Activated CD4-positive, alpha-beta T cell treated with anti-CD3 and anti-CD28 coated beads, Interleukin-2, amount 50 U/mL, for 1 hour (primary cell): ENCODE measurements at regions not wholly inside any gene's neighbourhood (a gene's known extent, or its start where the extent isn't known, plus 50 kb on each side); places are given as distances from the start of the nearest gene placed in this dataset.

ENCODE experiments used
- DNase-seq: peaks from one replicate; pipeline ENCODE4 v3.0.0-alpha.2; 2020

- DNase-seq, result no peak
These were observed 88.4 kb upstream of the KCNA3 start for GRCh38 chr1:110763149-110763548.

GRCh38 chr1:110760321-110760720, 85.6 kb upstream of the KCNA3 start:
- DNase-seq, result no peak

DNA sequence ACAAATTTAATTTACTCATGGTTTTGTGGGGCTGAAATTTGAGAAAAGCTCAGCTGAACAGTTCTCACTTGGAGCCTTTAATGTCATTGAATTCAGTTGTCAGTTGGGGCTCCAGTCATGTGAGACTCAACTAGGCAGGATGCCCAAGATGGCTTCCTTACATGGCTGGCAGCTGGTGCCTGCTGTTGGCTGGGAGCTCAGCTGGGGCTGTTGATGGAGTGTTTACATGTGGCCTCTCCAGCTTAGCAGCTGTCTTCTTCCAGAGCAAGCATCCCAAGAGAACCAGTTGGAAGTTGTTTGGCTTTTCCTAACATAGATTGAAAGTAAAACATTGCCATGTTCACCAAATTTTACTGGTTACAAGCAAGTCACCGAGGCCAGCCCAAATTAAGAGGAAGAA, 81.8 kb upstream of the KCNA3 start:
- no peak for DNase-seq

DNA sequence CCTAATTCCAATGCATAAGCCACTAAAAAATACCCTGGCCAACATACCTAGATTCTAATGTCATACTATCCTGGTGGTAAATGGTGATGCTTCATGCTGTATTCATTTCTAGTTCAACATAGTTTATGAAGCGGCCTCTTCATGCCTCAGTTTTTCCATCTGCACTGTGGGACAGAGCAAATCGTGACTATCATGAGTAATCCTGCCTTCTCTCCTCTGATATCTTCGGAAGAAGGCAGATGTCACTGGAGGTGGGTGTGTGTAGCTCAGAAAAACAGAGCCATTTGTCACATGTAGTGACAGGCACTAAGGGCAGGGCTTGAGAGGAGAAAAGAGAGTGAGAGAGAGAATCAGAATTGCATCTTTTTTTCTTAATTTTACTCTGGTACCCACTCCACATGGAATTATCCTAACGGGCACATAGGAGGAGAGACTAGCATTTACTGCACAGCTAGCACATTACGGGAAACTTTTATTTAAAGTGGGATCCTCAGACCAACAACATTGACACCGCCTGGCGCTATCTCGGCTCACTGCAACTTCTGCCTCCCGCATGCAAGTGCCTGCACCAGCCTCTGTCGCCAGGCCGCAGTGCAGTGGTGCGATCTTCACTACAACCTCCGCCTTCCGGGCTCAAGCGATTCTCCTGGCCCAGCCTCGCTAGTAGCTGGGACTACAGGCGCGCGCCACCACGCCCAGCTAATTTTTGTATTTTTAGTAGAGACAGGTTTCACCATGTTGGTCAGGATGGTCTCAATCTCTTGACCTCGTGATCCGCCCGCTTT, 78.4 kb upstream of the KCNA3 start:
- no peak for DNase-seq

GRCh38 chr1:110750562-110750961, 75.8 kb upstream of the KCNA3 start:
- no peak for DNase-seq

DNA sequence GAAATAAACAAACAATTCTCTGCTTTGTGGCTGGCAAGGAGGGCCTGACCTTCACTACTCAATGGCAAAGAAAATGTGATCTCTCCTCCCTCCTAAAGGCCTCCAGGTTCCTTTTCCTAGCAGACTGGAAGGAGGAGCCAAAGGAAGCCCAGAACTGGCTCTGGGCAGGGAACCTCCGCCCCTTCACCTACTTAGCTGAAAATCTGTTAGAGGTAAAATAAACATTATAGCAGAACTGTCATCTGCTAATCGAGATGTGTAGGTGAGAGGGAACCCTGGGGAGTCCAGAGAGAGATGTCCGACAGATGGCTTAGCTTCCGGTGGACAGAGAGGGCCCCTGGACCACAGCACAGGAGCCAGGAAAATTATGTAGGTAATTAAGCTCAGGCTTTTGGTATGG, 75.2 kb upstream of the KCNA3 start:
- no peak for DNase-seq

DNA sequence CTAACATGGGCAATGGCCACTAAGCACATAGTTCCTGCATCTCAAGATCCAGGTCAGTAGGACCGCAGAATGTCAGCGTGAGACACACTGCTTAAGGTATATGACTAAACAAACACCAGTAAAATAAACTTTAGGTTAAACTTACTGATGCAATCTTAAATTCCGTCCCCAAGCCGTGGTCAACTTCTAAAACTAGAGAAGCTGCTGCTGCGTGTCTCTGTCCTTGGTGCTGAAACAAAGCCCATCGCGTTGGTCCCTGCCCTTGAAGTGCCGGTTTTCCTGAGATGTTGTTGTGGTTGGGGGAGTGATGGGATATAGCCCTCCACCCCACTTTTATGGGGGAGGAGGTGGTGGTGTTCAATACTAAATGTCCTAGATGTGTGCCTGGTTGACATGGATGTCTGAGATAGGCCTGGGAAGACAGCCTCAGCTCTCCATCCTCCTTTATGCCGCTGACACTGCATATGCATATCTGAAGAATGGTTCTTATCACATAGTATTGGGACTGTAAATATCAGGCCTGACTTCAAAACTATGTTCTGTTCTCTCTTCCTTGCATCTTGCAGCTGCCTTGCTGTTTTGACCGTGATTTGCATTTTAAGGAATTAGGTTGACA, 72.0 kb upstream of the KCNA3 start:
- DNase-seq, result peak; percentile 56

GRCh38 chr1:110743397-110743796, 68.7 kb upstream of the KCNA3 start:
- DNase-seq, result no peak

DNA sequence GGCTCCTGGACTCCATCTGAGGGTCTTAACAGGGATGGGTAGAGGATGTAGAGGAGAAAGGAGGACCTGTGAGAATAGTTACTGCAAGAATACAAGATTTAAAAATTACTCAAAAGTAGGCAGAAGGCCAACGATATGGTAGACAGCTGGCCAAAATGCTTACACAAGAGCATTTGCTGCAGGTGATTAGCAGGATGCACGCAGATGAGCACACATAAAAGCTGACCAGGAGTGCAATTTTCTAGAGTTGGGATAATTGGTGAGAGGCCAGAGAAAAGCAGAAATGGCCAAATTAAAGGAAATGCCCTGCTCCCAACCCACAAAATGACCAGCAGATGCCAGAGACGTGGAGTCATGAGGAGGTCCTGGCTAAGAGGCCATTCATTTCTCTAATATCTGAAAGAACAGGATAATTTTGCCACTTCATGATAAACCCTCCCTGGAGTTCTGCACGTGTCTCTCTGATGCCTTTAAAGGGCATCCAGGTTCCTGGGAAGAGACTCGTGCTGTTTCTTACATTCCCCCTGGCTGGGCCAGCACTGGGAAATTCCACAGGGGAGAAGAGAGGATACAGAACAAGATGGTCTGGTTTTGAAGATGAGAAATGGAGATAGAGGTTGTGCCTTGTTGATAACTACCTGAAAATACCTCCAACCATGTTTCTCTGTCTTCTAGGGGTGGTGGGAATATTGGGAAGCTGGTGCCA, 62.3 kb upstream of the KCNA3 start:
- DNase-seq, result no peak

- DNase-seq, result no peak
These were observed 59.5 kb upstream of the KCNA3 start for GRCh38 chr1:110734133-110734680.

DNA sequence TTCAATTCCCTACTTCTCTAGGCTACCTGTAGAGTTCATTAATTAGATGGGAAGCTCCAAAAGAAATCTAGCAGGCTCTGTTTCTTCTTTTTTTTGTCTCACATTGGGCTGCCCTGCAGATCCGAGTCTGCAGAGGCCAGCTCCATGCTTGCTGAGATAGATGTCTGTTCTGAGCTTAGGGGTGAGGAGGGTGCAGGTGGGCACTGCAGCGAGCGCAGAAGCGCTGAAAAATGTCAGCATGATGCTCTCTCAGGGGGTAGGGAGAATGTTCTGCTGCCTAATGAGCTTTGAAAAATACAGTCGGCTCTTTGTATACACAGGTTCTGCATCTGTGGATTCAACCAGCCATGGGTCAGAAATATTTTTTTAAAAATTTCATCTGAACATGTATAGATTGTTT, 56.8 kb upstream of the KCNA3 start:
- DNase-seq, result no peak

- no peak for DNase-seq
These were observed 53.8 kb upstream of the KCNA3 start for GRCh38 chr1:110728388-110729001.

DNA sequence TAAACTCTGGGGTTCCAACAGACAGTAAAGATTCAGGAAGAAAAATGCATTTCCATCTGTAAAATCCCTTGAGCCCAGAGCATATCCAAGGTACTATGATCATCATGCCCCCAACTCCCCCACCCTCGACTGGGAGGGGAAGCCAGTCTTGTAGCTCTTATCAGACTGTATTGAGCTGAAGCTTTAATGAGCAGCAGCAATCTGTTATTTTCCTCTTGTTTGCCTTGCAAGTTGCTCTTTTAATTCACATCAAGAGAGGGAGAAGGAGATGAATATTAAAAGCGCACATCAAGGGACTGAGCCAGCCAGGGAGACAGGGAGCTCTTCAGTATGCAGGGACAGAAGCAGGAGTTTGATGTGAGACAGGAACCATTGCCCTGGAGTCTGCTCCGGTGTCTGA, 52.5 kb upstream of the KCNA3 start:
- no peak for DNase-seq

GRCh38 chr1:110726755-110727154, 52.0 kb upstream of the KCNA3 start:
- no peak for DNase-seq
